OCI-LY7 (cell line): ENCODE measurements at regions not wholly inside any gene's neighbourhood (a gene's known extent, or its start where the extent isn't known, plus 50 kb on each side); places are given as distances from the start of the nearest gene placed in this dataset.

Experiments
- EZH2phosphoT487 ChIP-seq: fragments of 200-600 bp; sonication (generic); IDR thresholded peaks from 2 replicates; pipeline ENCODE4 v1.6.1; 2018; ENCODE audit warnings: low read depth, borderline replicate concordance, mild to moderate bottlenecking, mixed run types, antibody characterized with exemption, low read length, moderate library complexity, mixed read lengths
- TF ChIP-seq, protein P1 (sequence below): fragments of 200-600 bp; sonication (generic); conservative IDR thresholded peaks from 2 replicates; pipeline ENCODE4 v1.5.1; 2014; ENCODE audit warnings: mild to moderate bottlenecking, antibody characterized with exemption, low read length, moderate library complexity, mixed read lengths

DNA sequence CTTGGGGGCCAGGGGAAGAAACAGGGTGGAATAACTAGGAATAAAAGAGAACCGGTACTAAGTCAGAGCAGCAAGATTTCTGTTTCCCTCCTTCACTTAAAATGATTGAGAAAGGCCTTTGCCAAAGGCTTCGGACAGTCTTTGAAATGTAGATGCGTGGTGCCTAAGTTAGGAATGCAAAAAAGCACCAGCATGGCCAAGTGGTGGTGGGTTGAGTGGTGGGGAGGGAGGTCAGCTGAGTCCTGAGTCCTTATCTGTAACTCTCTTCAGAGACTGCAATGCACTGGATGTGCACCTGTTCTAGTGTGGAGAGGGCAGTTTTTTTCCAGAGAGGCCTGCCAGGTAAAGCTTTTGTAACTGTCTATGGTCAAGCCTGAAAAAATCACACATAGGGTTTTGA lies 919.9 kb downstream of the FSCB start:
- TF ChIP-seq, protein P1, sequence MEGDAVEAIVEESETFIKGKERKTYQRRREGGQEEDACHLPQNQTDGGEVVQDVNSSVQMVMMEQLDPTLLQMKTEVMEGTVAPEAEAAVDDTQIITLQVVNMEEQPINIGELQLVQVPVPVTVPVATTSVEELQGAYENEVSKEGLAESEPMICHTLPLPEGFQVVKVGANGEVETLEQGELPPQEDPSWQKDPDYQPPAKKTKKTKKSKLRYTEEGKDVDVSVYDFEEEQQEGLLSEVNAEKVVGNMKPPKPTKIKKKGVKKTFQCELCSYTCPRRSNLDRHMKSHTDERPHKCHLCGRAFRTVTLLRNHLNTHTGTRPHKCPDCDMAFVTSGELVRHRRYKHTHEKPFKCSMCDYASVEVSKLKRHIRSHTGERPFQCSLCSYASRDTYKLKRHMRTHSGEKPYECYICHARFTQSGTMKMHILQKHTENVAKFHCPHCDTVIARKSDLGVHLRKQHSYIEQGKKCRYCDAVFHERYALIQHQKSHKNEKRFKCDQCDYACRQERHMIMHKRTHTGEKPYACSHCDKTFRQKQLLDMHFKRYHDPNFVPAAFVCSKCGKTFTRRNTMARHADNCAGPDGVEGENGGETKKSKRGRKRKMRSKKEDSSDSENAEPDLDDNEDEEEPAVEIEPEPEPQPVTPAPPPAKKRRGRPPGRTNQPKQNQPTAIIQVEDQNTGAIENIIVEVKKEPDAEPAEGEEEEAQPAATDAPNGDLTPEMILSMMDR: no peak
- TF ChIP-seq EZH2phosphoT487: no peak
